GM12878 (cell line): ENCODE measurements at regions not wholly inside any gene's neighbourhood (a gene's known extent, or its start where the extent isn't known, plus 50 kb on each side); places are given as distances from the start of the nearest gene placed in this dataset.

ENCODE experiments used
- ATAC-seq: fragments of 200-7000 bp; cut with Tn5 transposase; 3 replicates; pipeline ENCODE4 v1.9.1; 2020; ENCODE audit warnings: mild to moderate bottlenecking, moderate library complexity
- BruUV-seq: library from RNA; stranded (reverse); fragments of 400-500 nt; replicated peaks from 2 replicates; lab custom pipeline; 2021; lab: Mats Ljungman, UMichigan
- CTCF ChIA-PET: fragments of 300-600 bp; sonication (Branson Sonifier 250); formaldehyde crosslinking; extraction: SDS; loops from one replicate; lab custom pipeline; 2021; ENCODE audit warnings: inconsistent platforms; lab: Yijun Ruan, JAX
- POLR2A ChIA-PET: fragments of 350-600 bp; formaldehyde crosslinking; extraction: SDS; loops from one replicate; lab custom pipeline; 2021; ENCODE audit warnings: inconsistent platforms; lab: Charles Lee
- RAD21 ChIA-PET: fragments of 300-600 bp; sonication (Branson Sonifier 250); formaldehyde crosslinking; loops from one replicate; lab custom pipeline; 2023; ENCODE audit warnings: antibody characterized with exemption; ENCODE audit not compliant: unreplicated experiment; lab: Charles Lee
- SMC1A ChIA-PET: fragments of 300-600 bp; sonication (Branson Sonifier 250); formaldehyde crosslinking; loops from one replicate; lab custom pipeline; 2023; ENCODE audit not compliant: unreplicated experiment, uncharacterized antibody; lab: Charles Lee
- DNase-seq: peaks from one replicate; pipeline ENCODE4 v3.0.0-alpha.2; 2011; ENCODE audit warnings: low read depth, low spot score
- FAIRE-seq: peaks from 3 replicates; lab custom pipeline; 2011; peaks lifted over from hg19 to GRCh38; lab: Jason Lieb, UNC
- H2AFZ ChIP-seq: 2 replicates; pipeline ENCODE4 v1.6.0; 2011; ENCODE audit warnings: low read depth, low read length, control low read depth; ENCODE audit not compliant: control insufficient read depth
- H3K27ac ChIP-seq: 2 replicates; pipeline ENCODE4 v1.5.1; 2011; ENCODE audit warnings: control low read depth; ENCODE audit not compliant: control insufficient read depth, insufficient read depth
- H3K27me3 ChIP-seq, 2 experiments: replicated peaks in 1 of 2; 2 replicates each; pipeline versions ENCODE4 v1.6.0 to v1.6.1; 2011; ENCODE audit warnings: low read length in 1 of 2; ENCODE audit not compliant: control insufficient read depth in 2 of 2, insufficient read depth in 2 of 2
- H3K36me3 ChIP-seq, 2 experiments: 2 replicates each; pipeline ENCODE4 v1.5.1; 2011; ENCODE audit warnings: low read length in 1 of 2; ENCODE audit not compliant: control insufficient read depth in 2 of 2, insufficient read depth in 2 of 2
- H3K4me1 ChIP-seq: 2 replicates; pipeline ENCODE4 v1.6.1; 2011; ENCODE audit warnings: mild to moderate bottlenecking, low read length, moderate library complexity, mixed read lengths; ENCODE audit not compliant: control insufficient read depth, insufficient read depth
- H3K4me2 ChIP-seq: 2 replicates; pipeline ENCODE4 v1.6.0; 2011; ENCODE audit warnings: control low read depth; ENCODE audit not compliant: control insufficient read depth, insufficient read depth
- H3K4me3 ChIP-seq: fragments of 200-600 bp; sonication (generic); 2 replicates; pipeline ENCODE4 v1.5.1; 2016
- H3K79me2 ChIP-seq: 2 replicates; pipeline ENCODE4 v1.6.0; 2011; ENCODE audit warnings: low read length; ENCODE audit not compliant: control insufficient read depth, insufficient read depth
- H3K9ac ChIP-seq: 2 replicates; pipeline ENCODE4 v1.8.0; 2011; ENCODE audit warnings: low read length, control low read depth, mixed read lengths; ENCODE audit not compliant: control insufficient read depth, insufficient read depth
- H3K9me3 ChIP-seq: replicated peaks from 3 replicates; pipeline ENCODE4 v1.5.1; 2011; ENCODE audit warnings: mild to moderate bottlenecking, low read length; ENCODE audit not compliant: control insufficient read depth, insufficient read depth
- H4K20me1 ChIP-seq: 2 replicates; pipeline ENCODE4 v1.6.0; 2011; ENCODE audit not compliant: control insufficient read depth, insufficient read depth
- ASH2L ChIP-seq: fragments of 300-600, 200-600 bp; sonication (generic); IDR thresholded peaks from 2 replicates; pipeline ENCODE4 v1.6.1; 2017; ENCODE audit warnings: low read depth, mild to moderate bottlenecking, borderline replicate concordance
- CREM ChIP-seq: IDR thresholded peaks from 2 replicates; pipeline ENCODE4 v1.6.1; 2014; ENCODE audit warnings: antibody characterized with exemption, low read depth
- EP300 ChIP-seq, 2 experiments: fragments of 150-350 bp in 1 of 2; IDR thresholded peaks; 2 replicates each; pipeline ENCODE4 v1.6.1; 2011 to 2012; ENCODE audit warnings: low read depth in 2 of 2, low read length in 2 of 2, borderline replicate concordance in 1 of 2, improper control_type of control experiment in 1 of 2, inconsistent platforms in 1 of 2; ENCODE audit not compliant: control insufficient read depth in 1 of 2
- ETV6 ChIP-seq, 2 experiments: fragments of 450-650 bp in 1 of 2; IDR thresholded peaks in 1 of 2; conservative IDR thresholded peaks in 1 of 2; 2 replicates each; pipeline ENCODE4 v1.6.1; 2014; ENCODE audit warnings: antibody characterized with exemption in 1 of 2, borderline replicate concordance in 1 of 2, low read depth in 1 of 2, mild to moderate bottlenecking in 1 of 2, moderate library complexity in 1 of 2
- FOS ChIP-seq: IDR thresholded peaks from 3 replicates; pipeline ENCODE4 v1.6.1; 2011; ENCODE audit warnings: borderline replicate concordance; ENCODE audit not compliant: insufficient read length; ENCODE audit errors: extremely low read depth
- LARP7 ChIP-seq: fragments of 450-650 bp; IDR thresholded peaks from 2 replicates; pipeline ENCODE4 v1.6.1; 2017; ENCODE audit warnings: mild to moderate bottlenecking
- NRF1 ChIP-seq: conservative IDR thresholded peaks from 2 replicates; pipeline ENCODE4 v1.6.1; 2011; ENCODE audit warnings: mild to moderate bottlenecking, low read depth, low read length, improper control_type of control experiment
- PAX5 ChIP-seq: IDR thresholded peaks from 2 replicates; pipeline ENCODE4 v1.6.1; 2011; ENCODE audit warnings: low read depth, low read length, borderline replicate concordance
- RAD21 ChIP-seq: IDR thresholded peaks from 2 replicates; pipeline ENCODE4 v1.6.1; 2011; ENCODE audit warnings: mild to moderate bottlenecking, low read depth, low read length, moderate library complexity; ENCODE audit not compliant: insufficient read depth
- RFX5 ChIP-seq: IDR thresholded peaks from 2 replicates; pipeline ENCODE4 v1.6.1; 2011; ENCODE audit warnings: low read depth, low read length, improper control_type of control experiment
- SMAD1 ChIP-seq: fragments of 450-650 bp; IDR thresholded peaks from 2 replicates; pipeline ENCODE4 v1.6.1; 2018; ENCODE audit warnings: mild to moderate bottlenecking, low read depth; ENCODE audit not compliant: partially characterized antibody
- TAF1 ChIP-seq: IDR thresholded peaks from 2 replicates; pipeline ENCODE4 v1.6.1; 2011; ENCODE audit warnings: mild to moderate bottlenecking, low read depth, low read length, borderline replicate concordance
- WRNIP1 ChIP-seq: IDR thresholded peaks from 2 replicates; pipeline ENCODE4 v1.6.1; 2011; ENCODE audit warnings: low read depth, low read length, improper control_type of control experiment, borderline replicate concordance
- ZNF274 ChIP-seq: IDR thresholded peaks from one replicate; pipeline ENCODE4 v1.8.0; 2011; ENCODE audit not compliant: insufficient read length, insufficient read depth
- WGBS: methylation state at CpG from one replicate; pipeline ENCODE4 v1.1.6; 2016; ENCODE audit warnings: low lambda C conversion rate; ENCODE audit not compliant: insufficient replicate concordance, insufficient coverage; ENCODE audit errors: missing lambda C conversion rate; 5-methylcytosine and 5-hydroxymethylcytosine counted together
- in situ Hi-C: fragments of 300-500 bp; cut with MboI; formaldehyde crosslinking; loops from 9 replicates; pipeline ENCODE4 v1.14.3; 2018; ENCODE audit warnings: mixed read lengths
- intact Hi-C: fragments of 100-400 bp; cut with micrococcal nuclease; formaldehyde crosslinking; loops from one replicate; pipeline ENCODE4 v1.14.2; 2022; ENCODE audit not compliant: unreplicated experiment
- TF ChIP-seq, protein P1 (sequence below): fragments of 450-650 bp; formaldehyde crosslinking; IDR thresholded peaks from 2 replicates; pipeline ENCODE4 v1.4.0; 2022; ENCODE audit warnings: mild to moderate bottlenecking, moderate library complexity

DNA sequence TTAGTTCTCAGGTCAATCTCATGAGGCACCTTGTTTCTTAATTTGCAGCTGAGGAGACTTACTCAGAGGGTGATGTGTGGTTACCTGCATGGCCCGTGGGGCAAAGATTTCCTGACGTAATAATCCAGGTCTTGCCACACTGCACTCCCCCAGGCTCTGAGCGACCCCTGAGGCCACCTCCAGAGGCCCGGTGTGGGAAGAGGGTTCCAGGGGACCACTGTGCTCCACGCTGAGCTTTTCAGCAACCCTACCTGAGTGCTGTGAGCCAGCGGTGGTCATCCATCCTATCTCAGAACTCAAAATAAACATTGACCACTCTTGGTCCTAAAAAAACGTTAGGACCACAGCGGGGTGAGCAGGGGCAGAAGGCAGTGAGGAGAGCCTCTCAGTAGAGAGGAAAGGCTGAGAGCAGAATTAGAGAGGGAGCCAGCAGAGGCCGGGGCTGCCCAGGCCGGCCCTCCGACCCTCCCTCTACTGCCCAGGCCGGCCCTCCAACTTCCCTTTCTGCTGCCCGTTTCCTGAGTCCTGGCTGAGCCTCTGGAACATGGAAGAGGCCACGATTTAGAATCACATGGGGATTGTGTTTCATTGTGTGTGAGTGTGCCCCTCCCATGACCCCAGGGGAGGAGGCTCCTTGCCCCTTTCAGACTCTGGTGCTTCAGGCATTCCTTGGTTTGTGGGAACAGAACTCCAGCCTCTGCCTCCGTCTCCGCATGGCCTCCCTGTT is 188.2 kb upstream of the DIO3 start (continued):
- TF ChIP-seq FOS (no peak), NRF1 (no peak), ZNF274 (no peak), CREM (no peak), SMAD1 (no peak), RFX5 (no peak)

DNA sequence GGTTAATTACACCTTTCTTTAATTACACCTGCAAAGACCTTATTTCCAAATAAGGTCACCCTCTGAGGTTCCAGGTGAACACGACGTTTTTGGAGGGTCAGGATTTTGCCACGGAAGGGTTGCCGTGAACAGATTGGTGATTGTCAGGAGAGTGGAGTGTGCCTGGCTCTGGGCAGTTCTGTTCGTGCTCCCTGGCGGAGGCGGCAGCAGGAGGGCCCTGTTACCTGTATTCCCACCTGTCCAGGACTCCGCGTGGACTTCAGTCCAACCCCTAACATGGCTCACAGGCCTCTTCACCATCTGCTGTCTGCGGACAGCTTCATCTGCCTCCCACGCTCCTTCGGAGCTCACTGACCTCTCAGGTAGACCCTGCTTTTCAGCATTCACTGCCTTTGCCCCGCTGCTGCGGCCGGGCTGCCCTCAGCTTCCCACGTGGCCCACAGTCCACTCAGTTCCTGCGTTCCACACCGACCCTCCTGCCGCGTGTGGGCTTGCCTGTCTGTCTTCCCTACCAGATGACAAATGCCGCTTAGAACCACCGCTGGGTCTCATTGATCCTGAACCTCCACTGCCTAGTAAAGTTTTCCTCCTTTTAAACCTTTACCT is 187.5 kb upstream of the DIO3 start:
- WGBS: 44% methylated on average over 22 of the region's 22 CpGs
- ChIA-PET CTCF (no interaction called here), RAD21 (no interaction called here), POLR2A (no interaction called here), SMC1A (no interaction called here)
- no peak overlapping the region for H3K4me2 ChIP-seq
- DNase-seq: no peak
- H4K20me1 ChIP-seq: no peaks in the 10 kb centered on the region
- H3K9ac ChIP-seq: no peak overlapping the region
- no peak for FAIRE-seq
- H2AFZ ChIP-seq: no peak overlapping the region
- no TSS peak for BruUV-seq
- in situ Hi-C loops: no loop called here
- intact Hi-C loops: no loop called here
- H3K9me3 ChIP-seq: no peaks in the 10 kb centered on the region
- no peaks in the 10 kb centered on the region for H3K79me2 ChIP-seq
- no peak for ATAC-seq
- H3K27ac ChIP-seq: no peak overlapping the region
- H3K4me1 ChIP-seq: no peaks in the 10 kb centered on the region
- H3K27me3 ChIP-seq: no peaks in the 10 kb centered on the region
- no peaks in the 10 kb centered on the region for H3K36me3 ChIP-seq
- no peak overlapping the region for H3K4me3 ChIP-seq
- TF ChIP-seq ETV6 (conservative IDR thresholded peaks at IDR 0.05 in 1 of 2, IDR thresholded peaks at IDR 0.05 in 1 of 2; ENCODE audit: borderline replicate concordance in 1 of 2, low read depth in 1 of 2): no peak
- no peak for TF ChIP-seq WRNIP1
- TF ChIP-seq, protein P1, sequence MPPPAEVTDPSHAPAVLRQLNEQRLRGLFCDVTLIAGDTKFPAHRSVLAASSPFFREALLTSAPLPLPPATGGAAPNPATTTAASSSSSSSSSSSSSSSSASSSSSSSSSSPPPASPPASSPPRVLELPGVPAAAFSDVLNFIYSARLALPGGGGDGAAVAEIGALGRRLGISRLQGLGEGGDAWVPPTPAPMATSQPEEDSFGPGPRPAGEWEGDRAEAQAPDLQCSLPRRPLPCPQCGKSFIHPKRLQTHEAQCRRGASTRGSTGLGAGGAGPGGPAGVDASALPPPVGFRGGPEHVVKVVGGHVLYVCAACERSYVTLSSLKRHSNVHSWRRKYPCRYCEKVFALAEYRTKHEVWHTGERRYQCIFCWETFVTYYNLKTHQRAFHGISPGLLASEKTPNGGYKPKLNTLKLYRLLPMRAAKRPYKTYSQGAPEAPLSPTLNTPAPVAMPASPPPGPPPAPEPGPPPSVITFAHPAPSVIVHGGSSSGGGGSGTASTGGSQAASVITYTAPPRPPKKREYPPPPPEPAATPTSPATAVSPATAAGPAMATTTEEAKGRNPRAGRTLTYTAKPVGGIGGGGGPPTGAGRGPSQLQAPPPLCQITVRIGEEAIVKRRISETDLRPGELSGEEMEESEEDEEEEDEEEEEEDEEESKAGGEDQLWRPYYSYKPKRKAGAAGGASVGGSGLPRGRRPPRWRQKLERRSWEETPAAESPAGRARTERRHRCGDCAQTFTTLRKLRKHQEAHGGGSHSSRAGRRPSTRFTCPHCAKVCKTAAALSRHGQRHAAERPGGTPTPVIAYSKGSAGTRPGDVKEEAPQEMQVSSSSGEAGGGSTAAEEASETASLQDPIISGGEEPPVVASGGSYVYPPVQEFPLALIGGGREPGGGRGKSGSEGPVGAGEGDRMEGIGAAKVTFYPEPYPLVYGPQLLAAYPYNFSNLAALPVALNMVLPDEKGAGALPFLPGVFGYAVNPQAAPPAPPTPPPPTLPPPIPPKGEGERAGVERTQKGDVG: no peak
- no peak for TF ChIP-seq TAF1
- TF ChIP-seq LARP7: no peak
- no peak for TF ChIP-seq ASH2L
- TF ChIP-seq PAX5: no peak
- no peak for TF ChIP-seq RAD21
- no peak for TF ChIP-seq EP300 (IDR thresholded peaks at IDR 0.05; ENCODE audit: borderline replicate concordance in 1 of 2, control insufficient read depth in 1 of 2, low read depth in 2 of 2, low read length in 2 of 2)
